Psoas muscle (tissue), 7 donors: ENCODE measurements at regions not wholly inside any gene's neighbourhood (a gene's known extent, or its start where the extent isn't known, plus 50 kb on each side); places are given as distances from the start of the nearest gene placed in this dataset.
"Not testable (repeated sequence)": the region's sequence is repeated elsewhere in the genome, so short reads cannot be mapped to it uniquely, and the experiment has no call there.

Experiments
- ATAC-seq, 4 donors: fragments of 200-7000 bp; cut with Tn5 transposase; one replicate each; pipeline ENCODE4 v1.9.1; 2020; ENCODE audit warnings: moderate library complexity in 3 of 4, mild to moderate bottlenecking in 2 of 4
- DNase-seq, 2 donors: peaks; one replicate each; pipeline ENCODE4 v3.0.0-alpha.2; 2020
- H3K27ac ChIP-seq: fragments of 200-600 bp; one replicate; pipeline ENCODE4 v1.8.0; 2022
- H3K27me3 ChIP-seq, 3 donors: fragments of 200-600 bp in 1 of 3; one replicate each; pipeline versions ENCODE4 v1.6.1 to v1.8.0; 2013 to 2022; ENCODE audit warnings: low read length in 2 of 3, mild to moderate bottlenecking in 2 of 3, moderate library complexity in 1 of 3; ENCODE audit not compliant: insufficient read depth in 3 of 3
- H3K36me3 ChIP-seq, 2 donors: fragments of 200-600 bp in 1 of 2; one replicate each; pipeline versions ENCODE4 v1.6.1 to v1.8.0; 2013 to 2022; ENCODE audit warnings: low read depth in 1 of 2, mild to moderate bottlenecking in 1 of 2, moderate library complexity in 1 of 2; ENCODE audit not compliant: insufficient read depth in 1 of 2
- H3K4me1 ChIP-seq: fragments of 200-600 bp; one replicate; pipeline ENCODE4 v1.8.0; 2022
- H3K4me3 ChIP-seq: fragments of 200-600 bp; one replicate; pipeline ENCODE4 v1.8.0; 2022; ENCODE audit warnings: mild to moderate bottlenecking
- H3K9me3 ChIP-seq: fragments of 200-600 bp; one replicate; pipeline ENCODE4 v1.8.0; 2022
- WGBS, 3 donors: extraction: QIAGEN DNeasy Blood & Tissue Kit; methylation state at CpG; one replicate each; pipeline versions ENCODE4 v1.1.6 to v1.1.7; 2013; 5-methylcytosine and 5-hydroxymethylcytosine counted together
- intact Hi-C, 2 donors: fragments of 100-400 bp; cut with DNase I; formaldehyde crosslinking; loops; one replicate each; pipeline versions ENCODE4 v1.11.0 to v1.14.2; 2022
- TF ChIP-seq, protein P1 (sequence below): fragments of 200-600 bp; IDR thresholded peaks from one replicate; pipeline ENCODE4 v1.8.0; 2022; ENCODE audit warnings: antibody characterized with exemption
- donor health status: healthy with polysubstance abuse.
- donor health status: DM: no; HTN: no; CAD: no; lungs with moderate emphysema.
- donor health status: Bipolar disorder and iron deficiency.
- donor health status: healthy.
- donor health status: DM: yes; HTN: yes; CAD: no.
- donor health status: DM: no; HTN: no; CAD: no.
- donor health status: DM: yes; HTN: yes; CAD: no.

GRCh38 chrX:78822157-78822690 is 74.7 kb downstream of the LPAR4 start:
- intact Hi-C loops = no loop called here
- Histone ChIP-seq H3K9me3 (no peaks in the 10 kb centered on the region), H3K36me3 (no peaks in the 10 kb centered on the region), H3K27ac (no peak overlapping the region), H3K4me3 (no peak overlapping the region), H3K4me1 (no peaks in the 10 kb centered on the region), H3K27me3 (no peaks in the 10 kb centered on the region)
- ATAC-seq (no peak), DNase-seq (no peak)
- 31 to 67% (median 46%) methylated on average over 1 of the region's 1 CpG for WGBS, 3 donors
- TF ChIP-seq, protein P1, sequence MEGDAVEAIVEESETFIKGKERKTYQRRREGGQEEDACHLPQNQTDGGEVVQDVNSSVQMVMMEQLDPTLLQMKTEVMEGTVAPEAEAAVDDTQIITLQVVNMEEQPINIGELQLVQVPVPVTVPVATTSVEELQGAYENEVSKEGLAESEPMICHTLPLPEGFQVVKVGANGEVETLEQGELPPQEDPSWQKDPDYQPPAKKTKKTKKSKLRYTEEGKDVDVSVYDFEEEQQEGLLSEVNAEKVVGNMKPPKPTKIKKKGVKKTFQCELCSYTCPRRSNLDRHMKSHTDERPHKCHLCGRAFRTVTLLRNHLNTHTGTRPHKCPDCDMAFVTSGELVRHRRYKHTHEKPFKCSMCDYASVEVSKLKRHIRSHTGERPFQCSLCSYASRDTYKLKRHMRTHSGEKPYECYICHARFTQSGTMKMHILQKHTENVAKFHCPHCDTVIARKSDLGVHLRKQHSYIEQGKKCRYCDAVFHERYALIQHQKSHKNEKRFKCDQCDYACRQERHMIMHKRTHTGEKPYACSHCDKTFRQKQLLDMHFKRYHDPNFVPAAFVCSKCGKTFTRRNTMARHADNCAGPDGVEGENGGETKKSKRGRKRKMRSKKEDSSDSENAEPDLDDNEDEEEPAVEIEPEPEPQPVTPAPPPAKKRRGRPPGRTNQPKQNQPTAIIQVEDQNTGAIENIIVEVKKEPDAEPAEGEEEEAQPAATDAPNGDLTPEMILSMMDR = no peak

- 68 to 95% (median 87%) methylated on average over 3 of the region's 3 CpGs for WGBS, 3 donors
- H3K27ac ChIP-seq = no peak overlapping the region
- DNase-seq = no peak
- TF ChIP-seq, protein P1 = no peak
- no peaks in the 10 kb centered on the region for H3K36me3 ChIP-seq
- H3K4me1 ChIP-seq = no peaks in the 10 kb centered on the region
- no peaks in the 10 kb centered on the region for H3K9me3 ChIP-seq
- intact Hi-C loops = no loop called here
- H3K4me3 ChIP-seq = no peak overlapping the region
- no peaks in the 10 kb centered on the region for H3K27me3 ChIP-seq
- no peak for ATAC-seq
These were observed 84.0 kb downstream of the LPAR4 start for GRCh38 chrX:78831523-78831922.

- intact Hi-C loops = no loop called here
- no peaks in the 10 kb centered on the region for H3K4me1 ChIP-seq
- no peak for ATAC-seq
These were observed 91.2 kb downstream of the LPAR4 start for GRCh38 chrX:78838709-78839108.

GRCh38 chrX:78839711-78840110 is 92.2 kb downstream of the LPAR4 start:
- no peak for DNase-seq
- no peaks in the 10 kb centered on the region for H3K27me3 ChIP-seq

More at GRCh38 chrX:78838709-78839108, 91.2 kb downstream of the LPAR4 start:
- Histone ChIP-seq H3K4me3 (no peak overlapping the region), H3K27ac (no peak overlapping the region), H3K27me3 (no peaks in the 10 kb centered on the region), H3K36me3 (no peaks in the 10 kb centered on the region), H3K9me3 (no peaks in the 10 kb centered on the region)
- TF ChIP-seq, protein P1 = no peak
- no peak for DNase-seq

GRCh38 chrX:78844218-78844617 is 96.7 kb downstream of the LPAR4 start:
- ATAC-seq, H3K36me3 ChIP-seq, intact Hi-C loops, H3K4me3 ChIP-seq, H3K9me3 ChIP-seq, DNase-seq, H3K4me1 ChIP-seq, H3K27ac ChIP-seq, H3K27me3 ChIP-seq: not testable (repeated sequence)
- 89 to 100% (median 97%) methylated on average over 6 of the region's 6 CpGs for WGBS, 3 donors

More at GRCh38 chrX:78839711-78840110, 92.2 kb downstream of the LPAR4 start:
- no peak overlapping the region for H3K27ac ChIP-seq
- H3K9me3 ChIP-seq = no peaks in the 10 kb centered on the region
- intact Hi-C loops = no loop called here
- no peak for ATAC-seq
- no peaks in the 10 kb centered on the region for H3K36me3 ChIP-seq
- WGBS, 3 donors = 83 to 100% (median 93%) methylated on average over 2 of the region's 2 CpGs
- TF ChIP-seq, protein P1 = no peak
- H3K4me1 ChIP-seq = no peaks in the 10 kb centered on the region
- H3K4me3 ChIP-seq = no peak overlapping the region

DNA sequence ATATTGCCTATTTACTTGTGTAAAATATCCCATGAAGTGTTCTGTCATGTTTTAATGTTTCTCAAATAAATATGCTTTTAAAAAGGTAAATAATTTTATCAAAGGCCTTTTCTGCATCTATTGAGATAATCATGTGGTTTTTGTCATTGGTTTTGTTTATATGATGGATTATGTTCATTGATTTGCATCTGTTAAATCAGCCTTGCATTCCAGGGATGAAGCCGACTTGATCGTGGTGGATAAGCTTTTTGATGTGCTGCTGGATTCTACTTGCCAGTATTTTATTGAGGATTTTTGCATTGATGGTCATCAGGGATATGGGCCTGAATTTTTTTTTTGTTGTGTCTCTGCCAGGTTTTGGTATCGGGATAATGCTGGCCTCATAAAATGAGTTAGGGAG is 63.9 kb upstream of the P2RY10 start:
- DNase-seq, H3K4me1 ChIP-seq, ATAC-seq, intact Hi-C loops, H3K27ac ChIP-seq, H3K36me3 ChIP-seq, H3K4me3 ChIP-seq, H3K27me3 ChIP-seq: not testable (repeated sequence)
- 21 to 45% (median 31%) methylated on average over 3 of the region's 3 CpGs for WGBS, 3 donors
- H3K9me3 ChIP-seq = peaks cover 17% of the 10 kb centered on the region
